ENCODE measurements at regions not wholly inside any gene's neighbourhood (a gene's known extent, or its start where the extent isn't known, plus 50 kb on each side); places are given as distances from the start of the nearest gene placed in this dataset.

DNA sequence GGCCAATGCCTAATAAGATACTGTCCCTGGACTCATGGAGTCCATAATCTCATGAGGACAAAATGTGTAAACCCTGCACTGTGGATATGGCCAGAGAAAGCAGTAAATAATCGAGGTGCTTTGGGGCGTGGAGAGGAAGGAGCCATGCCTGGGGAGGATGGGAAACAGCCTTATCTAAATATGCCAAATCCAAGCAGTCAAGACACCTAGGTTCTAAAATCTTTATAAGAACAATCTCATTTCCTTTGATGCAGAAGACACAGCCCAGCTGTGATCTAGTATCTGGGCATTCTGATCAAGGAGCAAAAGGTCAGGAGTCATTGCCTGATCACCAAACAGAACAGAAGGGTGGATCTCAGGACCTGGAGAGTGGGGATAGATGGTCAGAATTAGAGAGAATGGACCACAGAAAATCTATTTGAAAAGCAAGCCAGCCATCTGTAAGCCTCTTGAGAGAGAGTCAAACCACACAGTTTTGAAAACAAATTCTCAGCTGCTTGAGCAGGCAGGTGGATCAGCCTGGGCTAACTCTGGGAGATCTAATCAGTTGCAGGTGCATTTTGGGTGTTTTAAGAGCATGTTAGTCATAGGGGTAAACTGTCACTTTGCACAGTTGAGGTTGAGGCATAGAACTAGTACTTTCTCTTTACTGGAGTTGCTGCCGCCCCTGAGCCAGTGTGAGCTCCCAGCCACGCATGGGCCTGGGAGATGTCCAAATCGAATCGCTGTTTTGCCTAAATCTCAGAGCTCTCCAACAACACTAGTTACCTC, 130.8 kb upstream of the TNFAIP3 start:
- Histone ChIP-seq H3K56ac (ENCODE audit: insufficient read length, low read depth, low read length) (no peak overlapping the region), H3K27ac (ENCODE audit: insufficient read length, low read depth, low read length) (no peak overlapping the region), H3K4me1 (ENCODE audit: insufficient read depth, low read length) (no peaks in the 10 kb centered on the region), H2BK12ac (ENCODE audit: insufficient read length, low read depth, low read length) (no peak overlapping the region), H3K79me2 (ENCODE audit: insufficient read depth, low read length) (no peaks in the 10 kb centered on the region), H3K9ac (ENCODE audit: extremely low read depth, insufficient read length, low read length) (no peak overlapping the region), H3K9me3 (ENCODE audit: control insufficient read depth, low read depth, low read length) (no peaks in the 10 kb centered on the region), H4K91ac (ENCODE audit: insufficient read length, low read depth, low read length) (no peak overlapping the region), H2BK120ac (ENCODE audit: low read depth, low read length, poor library complexity, severe bottlenecking) (no peak overlapping the region), H4K8ac (replicated peaks; ENCODE audit: insufficient read length, low read depth, low read length) (no peak overlapping the region), H2BK20ac (ENCODE audit: low read depth, low read length, poor library complexity, severe bottlenecking) (no peak overlapping the region), H3K14ac (ENCODE audit: insufficient read depth, low read length) (no peak overlapping the region), H4K20me1 (ENCODE audit: control insufficient read depth, insufficient read depth, insufficient read length) (no peaks in the 10 kb centered on the region), H3K79me1 (ENCODE audit: insufficient read depth, low read depth, low read length, poor library complexity, severe bottlenecking) (no peaks in the 10 kb centered on the region), H3K23ac (ENCODE audit: insufficient read length, low read depth, low read length) (no peak overlapping the region), H3K18ac (ENCODE audit: insufficient read length, low read depth, low read length) (no peak overlapping the region), H2BK5ac (ENCODE audit: insufficient read length, low read length) (no peak overlapping the region), H3K4me2 (ENCODE audit: insufficient read depth, insufficient read length, low read length) (no peak overlapping the region), H2BK15ac (ENCODE audit: low read depth, low read length) (no peak overlapping the region), H3K27me3 (ENCODE audit: insufficient read depth, low read length) (no peaks in the 10 kb centered on the region), H4K5ac (ENCODE audit: insufficient read length, low read depth, low read length) (no peak overlapping the region), H3K4ac (ENCODE audit: low read depth, low read length) (no peak overlapping the region), H3T11ph (ENCODE audit: low read length) (no peak overlapping the region), H3K23me2 (ENCODE audit: insufficient read length, low read depth, low read length, poor library complexity, severe bottlenecking) (no peaks in the 10 kb centered on the region), H2AK5ac (ENCODE audit: insufficient read length, low read length) (no peak overlapping the region), H2AFZ (ENCODE audit: low read length) (no peak overlapping the region)
- Mint-ChIP-seq H3K4me1 (peaks cover 7 to 8% of the 10 kb centered on the region in 2 experiments), H3K36me3 (ENCODE audit: insufficient read depth in 1 of 3, low read depth in 3 of 3) (no peaks in the 10 kb centered on the region), H3K27ac (no peak overlapping the region), H3K9me3 (no peaks in the 10 kb centered on the region), H3K4me3 (no peak overlapping the region), H3K27me3 (ENCODE audit: low read depth) (peaks cover 2% of the 10 kb centered on the region)
- WGBS (ENCODE audit: extremely low coverage, insufficient read length, low lambda C conversion rate): no CpG with 5 or more reads among the region's 6 CpGs
- no peak for DNase-seq
- no peak for TF ChIP-seq CTCF (conservative IDR thresholded peaks at IDR 0.05)

All from H9 (cell line).